ENCODE measurements at regions not wholly inside any gene's neighbourhood (a gene's known extent, or its start where the extent isn't known, plus 50 kb on each side); places are given as distances from the start of the nearest gene placed in this dataset.

DNA sequence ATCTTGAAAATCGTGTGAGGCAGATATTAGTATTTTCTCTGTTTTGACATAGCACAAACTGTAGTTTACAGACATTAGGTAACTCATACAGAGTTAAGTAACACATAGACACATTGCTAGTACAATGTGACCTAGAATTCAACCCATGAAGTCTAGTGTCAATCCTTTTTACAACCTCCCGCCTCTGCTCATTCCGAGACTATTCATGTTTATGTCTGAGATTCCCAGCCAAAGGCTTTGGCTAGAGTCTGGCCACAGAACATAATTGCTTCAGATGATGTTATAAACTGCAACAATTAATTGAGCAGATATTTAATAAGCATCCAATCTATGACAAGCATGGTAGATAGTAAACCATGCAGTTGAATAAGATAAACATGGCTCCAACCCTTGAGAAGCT, 841.0 kb downstream of the STIM2 start:
- TF ChIP-seq, protein P1, sequence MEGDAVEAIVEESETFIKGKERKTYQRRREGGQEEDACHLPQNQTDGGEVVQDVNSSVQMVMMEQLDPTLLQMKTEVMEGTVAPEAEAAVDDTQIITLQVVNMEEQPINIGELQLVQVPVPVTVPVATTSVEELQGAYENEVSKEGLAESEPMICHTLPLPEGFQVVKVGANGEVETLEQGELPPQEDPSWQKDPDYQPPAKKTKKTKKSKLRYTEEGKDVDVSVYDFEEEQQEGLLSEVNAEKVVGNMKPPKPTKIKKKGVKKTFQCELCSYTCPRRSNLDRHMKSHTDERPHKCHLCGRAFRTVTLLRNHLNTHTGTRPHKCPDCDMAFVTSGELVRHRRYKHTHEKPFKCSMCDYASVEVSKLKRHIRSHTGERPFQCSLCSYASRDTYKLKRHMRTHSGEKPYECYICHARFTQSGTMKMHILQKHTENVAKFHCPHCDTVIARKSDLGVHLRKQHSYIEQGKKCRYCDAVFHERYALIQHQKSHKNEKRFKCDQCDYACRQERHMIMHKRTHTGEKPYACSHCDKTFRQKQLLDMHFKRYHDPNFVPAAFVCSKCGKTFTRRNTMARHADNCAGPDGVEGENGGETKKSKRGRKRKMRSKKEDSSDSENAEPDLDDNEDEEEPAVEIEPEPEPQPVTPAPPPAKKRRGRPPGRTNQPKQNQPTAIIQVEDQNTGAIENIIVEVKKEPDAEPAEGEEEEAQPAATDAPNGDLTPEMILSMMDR (IDR thresholded peaks at IDR 0.05), result no peak
- TF ChIP-seq POLR2A (IDR thresholded peaks at IDR 0.05), result no peak
